ENCODE measurements at regions not wholly inside any gene's neighbourhood (a gene's known extent, or its start where the extent isn't known, plus 50 kb on each side); places are given as distances from the start of the nearest gene placed in this dataset.

DNA sequence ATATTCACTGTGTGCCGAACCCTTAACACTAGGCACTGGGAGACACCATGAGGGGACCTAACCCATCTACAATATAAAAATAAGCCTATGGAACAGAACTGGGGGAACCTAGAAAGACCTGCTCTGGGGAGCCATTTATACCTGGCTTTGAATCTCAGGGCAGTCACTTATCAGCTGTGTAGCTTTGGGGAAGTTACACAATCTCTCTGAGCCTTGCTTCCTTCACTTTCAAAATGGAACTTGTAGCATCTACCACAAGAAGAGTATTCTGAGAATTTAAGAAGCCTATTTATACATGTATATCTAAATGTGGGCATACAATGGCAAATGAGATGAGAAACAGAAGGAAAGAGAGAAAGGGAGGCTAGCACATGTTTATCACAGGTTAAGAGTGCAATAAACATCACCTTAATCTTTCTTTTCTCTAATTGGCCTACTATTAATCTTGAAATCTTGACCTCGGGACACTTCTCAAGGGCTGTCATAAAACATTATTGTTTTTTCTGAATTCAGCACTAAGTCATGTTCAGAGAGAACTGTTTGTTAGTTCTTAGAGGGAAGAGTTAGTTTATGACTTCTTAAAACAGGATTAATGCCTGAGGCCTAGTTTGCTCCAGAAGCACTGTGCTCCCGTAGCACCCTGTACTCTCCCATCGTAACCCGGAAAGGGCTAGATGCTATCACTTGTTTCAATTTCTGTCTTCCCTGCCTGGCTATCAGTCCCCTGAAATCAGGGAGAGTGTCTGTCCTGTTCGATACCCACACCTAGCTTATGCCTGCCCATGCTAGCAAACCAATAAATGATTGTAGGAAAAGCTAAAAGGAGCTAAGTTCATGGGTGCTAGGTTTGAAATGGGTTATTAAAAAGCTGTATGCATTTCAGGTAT lies 606.4 kb upstream of the CLINT1 start:
- H3K4me3 ChIP-seq (ENCODE audit: low read depth, low read length): no peak overlapping the region
- TF ChIP-seq, protein P1, sequence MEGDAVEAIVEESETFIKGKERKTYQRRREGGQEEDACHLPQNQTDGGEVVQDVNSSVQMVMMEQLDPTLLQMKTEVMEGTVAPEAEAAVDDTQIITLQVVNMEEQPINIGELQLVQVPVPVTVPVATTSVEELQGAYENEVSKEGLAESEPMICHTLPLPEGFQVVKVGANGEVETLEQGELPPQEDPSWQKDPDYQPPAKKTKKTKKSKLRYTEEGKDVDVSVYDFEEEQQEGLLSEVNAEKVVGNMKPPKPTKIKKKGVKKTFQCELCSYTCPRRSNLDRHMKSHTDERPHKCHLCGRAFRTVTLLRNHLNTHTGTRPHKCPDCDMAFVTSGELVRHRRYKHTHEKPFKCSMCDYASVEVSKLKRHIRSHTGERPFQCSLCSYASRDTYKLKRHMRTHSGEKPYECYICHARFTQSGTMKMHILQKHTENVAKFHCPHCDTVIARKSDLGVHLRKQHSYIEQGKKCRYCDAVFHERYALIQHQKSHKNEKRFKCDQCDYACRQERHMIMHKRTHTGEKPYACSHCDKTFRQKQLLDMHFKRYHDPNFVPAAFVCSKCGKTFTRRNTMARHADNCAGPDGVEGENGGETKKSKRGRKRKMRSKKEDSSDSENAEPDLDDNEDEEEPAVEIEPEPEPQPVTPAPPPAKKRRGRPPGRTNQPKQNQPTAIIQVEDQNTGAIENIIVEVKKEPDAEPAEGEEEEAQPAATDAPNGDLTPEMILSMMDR (IDR thresholded peaks at IDR 0.05; ENCODE audit: borderline replicate concordance, insufficient read depth, low read depth, low read length): no peak

DNA sequence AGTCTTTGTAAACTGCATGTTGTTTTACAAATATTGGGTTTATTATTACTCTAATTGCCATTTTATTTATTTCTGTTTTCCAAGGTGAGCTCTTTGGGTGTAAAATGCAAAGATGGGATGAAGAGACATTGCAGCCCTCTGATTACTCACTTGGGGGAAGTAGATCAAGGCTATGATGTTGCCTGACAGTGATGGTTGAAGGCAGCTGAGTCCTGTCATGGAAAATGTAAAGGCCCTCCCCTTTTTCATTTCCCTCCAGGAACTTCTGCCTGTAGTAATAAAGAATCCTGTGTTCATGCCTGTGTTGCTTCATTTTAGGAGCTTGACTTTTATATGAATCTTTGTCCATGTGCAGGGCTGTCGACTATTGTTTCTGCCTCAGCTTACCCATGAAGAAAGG lies 605.4 kb upstream of the CLINT1 start:
- H3K4me3 ChIP-seq (ENCODE audit: low read depth, low read length): no peak overlapping the region
- TF ChIP-seq, protein P1 (IDR thresholded peaks at IDR 0.05; ENCODE audit: borderline replicate concordance, insufficient read depth, low read depth, low read length): no peak

DNA sequence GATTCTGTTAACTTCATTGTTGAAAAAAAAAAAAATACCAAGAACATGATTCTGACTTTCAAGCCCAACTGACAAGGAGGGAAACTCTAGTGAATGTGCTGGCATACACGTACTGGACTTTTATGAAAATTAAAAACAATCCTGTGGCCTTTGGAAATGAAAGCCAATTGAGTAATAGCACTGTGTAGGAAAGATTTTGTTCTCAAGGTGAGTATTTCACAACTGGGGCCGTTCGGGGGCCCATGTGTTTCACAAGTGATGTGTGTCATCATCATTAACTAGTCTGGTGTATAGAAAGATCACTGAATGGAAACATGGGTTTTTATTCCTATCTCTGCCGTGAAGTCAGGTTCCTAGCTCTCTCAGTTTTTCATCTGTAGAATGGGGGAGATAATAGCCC lies 605.0 kb upstream of the CLINT1 start:
- no peak overlapping the region for H3K4me3 ChIP-seq (ENCODE audit: low read depth, low read length)
- TF ChIP-seq, protein P1 (IDR thresholded peaks at IDR 0.05; ENCODE audit: borderline replicate concordance, insufficient read depth, low read depth, low read length): no peak

DNA sequence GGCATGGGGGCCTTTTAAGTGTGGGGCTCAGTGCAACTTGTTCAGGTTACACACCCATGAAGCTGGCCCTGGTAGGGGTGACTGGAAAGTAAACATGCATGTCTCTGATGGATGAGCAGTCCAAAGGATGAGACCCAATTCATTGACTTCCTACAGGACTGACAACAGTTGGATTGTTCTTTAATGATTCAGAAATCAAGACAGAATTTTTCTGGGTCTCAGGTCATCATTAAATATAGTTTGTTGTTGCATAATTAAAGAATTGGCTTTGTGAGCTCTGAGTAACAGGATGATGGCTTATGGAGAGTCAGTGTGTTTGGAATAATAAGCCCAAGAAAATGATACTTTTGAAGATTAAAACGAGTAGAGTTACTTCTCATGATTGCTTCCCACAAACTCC lies 604.2 kb upstream of the CLINT1 start:
- TF ChIP-seq, protein P1 (IDR thresholded peaks at IDR 0.05; ENCODE audit: borderline replicate concordance, insufficient read depth, low read depth, low read length): no peak
- H3K4me3 ChIP-seq (ENCODE audit: low read depth, low read length): no peak overlapping the region

DNA sequence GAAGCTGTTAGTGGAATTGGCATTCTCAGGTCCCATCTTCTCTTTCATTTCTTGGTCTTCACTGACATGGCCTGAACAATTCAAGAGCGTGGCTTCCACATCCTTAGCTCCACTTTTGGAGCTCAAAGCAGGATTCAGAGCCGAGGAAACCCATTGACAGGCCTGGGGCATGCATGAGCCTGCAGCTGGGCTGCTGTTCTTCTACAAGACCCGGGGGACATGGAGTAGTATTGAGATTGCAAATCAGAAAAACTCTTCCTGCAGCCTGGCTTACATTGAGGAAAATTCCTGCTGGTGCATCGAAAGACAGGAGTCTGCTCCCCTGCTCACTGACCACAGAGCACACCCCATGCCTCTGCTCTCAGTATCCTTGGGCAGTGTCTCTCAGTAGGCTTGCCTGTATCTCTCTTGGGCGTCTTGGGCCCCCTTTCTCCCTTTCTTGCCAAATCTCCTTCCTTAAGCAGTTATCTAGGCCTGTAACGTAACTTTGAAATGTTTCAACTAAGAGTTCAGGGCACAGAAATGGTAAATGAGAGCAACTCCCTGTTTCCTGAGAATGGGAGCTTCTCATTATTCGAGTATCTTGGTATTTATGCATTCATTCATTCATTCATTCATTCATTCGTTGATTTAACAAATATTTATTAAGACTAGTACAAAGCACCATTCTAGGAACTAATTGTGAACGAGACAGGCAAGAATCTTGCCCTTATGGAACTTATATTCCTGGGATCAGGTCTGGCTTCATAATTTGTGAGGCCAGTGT lies 603.6 kb upstream of the CLINT1 start:
- no peak overlapping the region for H3K4me3 ChIP-seq (ENCODE audit: low read depth, low read length)
- TF ChIP-seq, protein P1 (IDR thresholded peaks at IDR 0.05; ENCODE audit: borderline replicate concordance, insufficient read depth, low read depth, low read length): no peak

DNA sequence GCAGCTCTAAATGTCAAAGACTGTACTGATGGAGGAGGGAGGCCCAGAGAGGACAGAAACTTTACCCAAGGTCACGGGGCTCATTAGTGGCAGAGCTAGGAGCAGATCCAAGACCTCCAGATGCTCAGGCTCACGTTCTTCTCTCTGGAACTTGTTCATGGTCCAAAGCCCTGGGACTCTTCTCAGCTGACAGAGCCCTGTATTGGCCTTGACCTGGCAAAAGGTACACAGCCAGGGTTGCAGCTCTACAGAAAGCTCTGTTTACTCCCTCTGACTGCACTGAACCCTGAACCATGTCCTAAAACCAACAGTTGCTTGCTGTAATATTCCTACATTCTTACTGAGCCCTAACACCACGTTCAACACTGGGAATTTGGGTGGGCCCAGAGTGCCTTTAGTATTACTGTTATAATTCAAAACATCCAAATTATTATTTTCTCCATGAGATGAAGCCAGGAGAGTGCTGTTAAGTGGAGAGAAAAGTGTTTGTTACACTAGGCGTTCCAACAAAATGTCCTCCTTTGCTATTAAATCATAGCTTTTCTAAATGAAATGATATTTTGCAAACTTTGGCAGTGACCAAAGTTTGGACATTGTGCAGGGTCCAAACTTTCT lies 602.4 kb upstream of the CLINT1 start:
- TF ChIP-seq, protein P1 (IDR thresholded peaks at IDR 0.05; ENCODE audit: borderline replicate concordance, insufficient read depth, low read depth, low read length): no peak
- no peak overlapping the region for H3K4me3 ChIP-seq (ENCODE audit: low read depth, low read length)
